K562 (cell line): ENCODE measurements at regions not wholly inside any gene's neighbourhood (a gene's known extent, or its start where the extent isn't known, plus 50 kb on each side); places are given as distances from the start of the nearest gene placed in this dataset.

Experiments used
- ADNP ChIP-seq: fragments of 200-800 bp; sonication (Bioruptor generic); IDR thresholded peaks from 2 replicates; pipeline ENCODE4 v1.6.1; 2016; ENCODE audit warnings: missing genetic modification characterization, missing compliant biosample characterization
- ATF4 ChIP-seq: fragments of 450-650 bp; formaldehyde crosslinking; IDR thresholded peaks from 2 replicates; pipeline ENCODE4 v1.4.0; 2022; ENCODE audit warnings: mild to moderate bottlenecking, moderate library complexity
- CREM ChIP-seq: IDR thresholded peaks from 2 replicates; pipeline ENCODE4 v1.6.1; 2014; ENCODE audit warnings: antibody characterized with exemption, low read depth
- EGR1 ChIP-seq: fragments of 450-650 bp; conservative IDR thresholded peaks from 2 replicates; pipeline ENCODE4 v1.6.1; 2017; ENCODE audit warnings: mild to moderate bottlenecking
- FOXM1 ChIP-seq, 2 experiments: fragments of 450-650 bp in 1 of 2; sonication (generic) in 1 of 2; formaldehyde crosslinking in 1 of 2; IDR thresholded peaks; 2 replicates each; pipeline versions ENCODE4 v1.6.1 to v1.9.0; 2017 to 2022; ENCODE audit warnings: low read depth in 2 of 2, mild to moderate bottlenecking in 2 of 2, missing genetic modification reagents in 1 of 2, moderate library complexity in 1 of 2
- MYBL2 ChIP-seq, 2 experiments: fragments of 450-650 bp in 1 of 2; sonication (generic) in 1 of 2; formaldehyde crosslinking in 1 of 2; IDR thresholded peaks; 2 replicates each; pipeline versions ENCODE4 v1.6.1 to v1.8.1; 2017 to 2022; ENCODE audit warnings: borderline replicate concordance in 1 of 2, inconsistent platforms in 1 of 2, low read depth in 1 of 2, mild to moderate bottlenecking in 1 of 2, missing genetic modification reagents in 1 of 2, moderate library complexity in 1 of 2
- POLR2A ChIP-seq: fragments of 450-650 bp; conservative IDR thresholded peaks from 2 replicates; pipeline ENCODE4 v1.6.1; 2016
- ZNF407 ChIP-seq: fragments of 450-650 bp; IDR thresholded peaks from 2 replicates; pipeline ENCODE4 v1.6.1; 2016; ENCODE audit warnings: low read depth
- TF ChIP-seq, protein P1 (sequence below): IDR thresholded peaks from 3 replicates; pipeline ENCODE4 v1.6.1; 2011; ENCODE audit warnings: borderline replicate concordance, mild to moderate bottlenecking, moderate library complexity; ENCODE audit not compliant: insufficient read length; ENCODE audit errors: extremely low read depth

- TF ChIP-seq FOXM1 (IDR thresholded peaks at IDR 0.05; ENCODE audit: low read depth): no peak
- no peak for TF ChIP-seq FOXM1 (CRISPR knock-in tag; IDR thresholded peaks at IDR 0.05; ENCODE audit: low read depth)
- no peak for TF ChIP-seq CREM
- TF ChIP-seq ATF4 (CRISPR knock-in tag): no peak
- no peak for TF ChIP-seq ADNP
- TF ChIP-seq MYBL2 (IDR thresholded peaks at IDR 0.05; ENCODE audit: low read depth): no peak
- no peak for TF ChIP-seq MYBL2 (CRISPR knock-in tag; IDR thresholded peaks at IDR 0.05; ENCODE audit: borderline replicate concordance)
- no peak for TF ChIP-seq POLR2A
- TF ChIP-seq, protein P1, sequence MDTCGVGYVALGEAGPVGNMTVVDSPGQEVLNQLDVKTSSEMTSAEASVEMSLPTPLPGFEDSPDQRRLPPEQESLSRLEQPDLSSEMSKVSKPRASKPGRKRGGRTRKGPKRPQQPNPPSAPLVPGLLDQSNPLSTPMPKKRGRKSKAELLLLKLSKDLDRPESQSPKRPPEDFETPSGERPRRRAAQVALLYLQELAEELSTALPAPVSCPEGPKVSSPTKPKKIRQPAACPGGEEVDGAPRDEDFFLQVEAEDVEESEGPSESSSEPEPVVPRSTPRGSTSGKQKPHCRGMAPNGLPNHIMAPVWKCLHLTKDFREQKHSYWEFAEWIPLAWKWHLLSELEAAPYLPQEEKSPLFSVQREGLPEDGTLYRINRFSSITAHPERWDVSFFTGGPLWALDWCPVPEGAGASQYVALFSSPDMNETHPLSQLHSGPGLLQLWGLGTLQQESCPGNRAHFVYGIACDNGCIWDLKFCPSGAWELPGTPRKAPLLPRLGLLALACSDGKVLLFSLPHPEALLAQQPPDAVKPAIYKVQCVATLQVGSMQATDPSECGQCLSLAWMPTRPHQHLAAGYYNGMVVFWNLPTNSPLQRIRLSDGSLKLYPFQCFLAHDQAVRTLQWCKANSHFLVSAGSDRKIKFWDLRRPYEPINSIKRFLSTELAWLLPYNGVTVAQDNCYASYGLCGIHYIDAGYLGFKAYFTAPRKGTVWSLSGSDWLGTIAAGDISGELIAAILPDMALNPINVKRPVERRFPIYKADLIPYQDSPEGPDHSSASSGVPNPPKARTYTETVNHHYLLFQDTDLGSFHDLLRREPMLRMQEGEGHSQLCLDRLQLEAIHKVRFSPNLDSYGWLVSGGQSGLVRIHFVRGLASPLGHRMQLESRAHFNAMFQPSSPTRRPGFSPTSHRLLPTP: no peak
- TF ChIP-seq ZNF407: no peak
- TF ChIP-seq EGR1: no peak
Observed at GRCh38 chr12:127893895-127894609, 372.9 kb upstream of the TMEM132C start.
